HCT116 (cell line): ENCODE measurements at regions not wholly inside any gene's neighbourhood (a gene's known extent, or its start where the extent isn't known, plus 50 kb on each side); places are given as distances from the start of the nearest gene placed in this dataset.

Experiments
- ATAC-seq: fragments of 200-7000 bp; cut with Tn5 transposase; 2 replicates; pipeline ENCODE4 v1.9.1; 2020; ENCODE audit warnings: mild to moderate bottlenecking, moderate library complexity
- BruUV-seq: library from RNA; stranded (reverse); fragments of 400-500 nt; replicated peaks from 2 replicates; lab custom pipeline; 2021; lab: Mats Ljungman, UMichigan
- CTCF ChIA-PET: fragments of 300-600 bp; sonication (Branson Sonifier 250); formaldehyde crosslinking; loops from one replicate; lab custom pipeline; 2021; ENCODE audit warnings: antibody characterized with exemption; lab: Charles Lee
- POLR2A ChIA-PET: fragments of 300-600, 350-600 bp; sonication (Branson Sonifier 250); formaldehyde crosslinking; loops from one replicate; lab custom pipeline; 2021; ENCODE audit warnings: antibody characterized with exemption; lab: Charles Lee
- RAD21 ChIA-PET, 2 experiments: fragments of 300-600 bp; sonication (Branson Sonifier 250); formaldehyde crosslinking; loops; one replicate each; lab custom pipeline; 2023; ENCODE audit warnings: low total read pairs in 2 of 2; ENCODE audit not compliant: uncharacterized antibody in 2 of 2, unreplicated experiment in 2 of 2, low non-redundant PET in 1 of 2; lab: Charles Lee
- DNase-seq: peaks from one replicate; pipeline ENCODE4 v3.0.0-alpha.2; 2010; ENCODE audit warnings: low read depth, low spot score
- H2AFZ ChIP-seq: fragments of 200-600 bp; shearing (Covaris generic), sonication (generic); 2 replicates; pipeline ENCODE4 v1.6.1; 2017; ENCODE audit warnings: low read depth, mixed run types, mixed read lengths, antibody characterized with exemption, low read length; ENCODE audit not compliant: poor library complexity, severe bottlenecking
- H3K27ac ChIP-seq: 2 replicates; pipeline ENCODE4 v1.5.1; 2012; ENCODE audit warnings: low read depth, low read length
- H3K27me3 ChIP-seq: fragments of 200-600 bp; sonication (generic); 2 replicates; pipeline ENCODE4 v1.6.1; 2016; ENCODE audit warnings: mixed run types, low read length, mixed read lengths; ENCODE audit not compliant: insufficient read depth
- H3K36me3 ChIP-seq, 2 experiments: fragments of 200-500 bp in 1 of 2; fragments of 200-600 bp in 1 of 2; sonication (Bioruptor generic) in 1 of 2; sonication (generic) in 1 of 2; 2 replicates each; pipeline versions ENCODE4 v1.5.1 to v1.6.1; 2014 to 2016; ENCODE audit warnings: low read length in 2 of 2, inconsistent platforms in 1 of 2, mixed read lengths in 1 of 2, mixed run types in 1 of 2; ENCODE audit not compliant: insufficient read depth in 2 of 2, control insufficient read depth in 1 of 2
- H3K4me1 ChIP-seq, 2 experiments: fragments of 200-600 bp in 1 of 2; sonication (generic) in 1 of 2; 2 replicates each; pipeline versions ENCODE4 v1.5.1 to v1.6.1; 2012 to 2017; ENCODE audit warnings: low read length in 2 of 2, inconsistent platforms in 1 of 2, mild to moderate bottlenecking in 1 of 2, mixed read lengths in 1 of 2, mixed run types in 1 of 2, moderate library complexity in 1 of 2; ENCODE audit not compliant: insufficient read depth in 2 of 2, control insufficient read depth in 1 of 2
- H3K4me2 ChIP-seq: fragments of 200-600 bp; sonication (generic); 2 replicates; pipeline ENCODE4 v1.6.1; 2017; ENCODE audit warnings: mixed run types, low read length, mixed read lengths
- H3K4me3 ChIP-seq, 2 experiments: fragments of 200-600 bp in 1 of 2; sonication (generic) in 1 of 2; replicated peaks in 1 of 2; 2 replicates each; pipeline ENCODE4 v1.5.1; 2011 to 2016; ENCODE audit warnings: low read length in 2 of 2, control low read depth in 1 of 2, low read depth in 1 of 2, mild to moderate bottlenecking in 1 of 2, mixed read lengths in 1 of 2, mixed run types in 1 of 2
- H3K79me2 ChIP-seq: fragments of 200-600 bp; sonication (generic); 2 replicates; pipeline ENCODE4 v1.6.1; 2017; ENCODE audit warnings: mild to moderate bottlenecking, mixed run types, low read length, moderate library complexity, mixed read lengths; ENCODE audit not compliant: insufficient read depth
- H3K9ac ChIP-seq: fragments of 200-600 bp; sonication (generic); 2 replicates; pipeline ENCODE4 v1.6.1; 2016; ENCODE audit warnings: low read length, mixed read lengths
- H3K9me2 ChIP-seq: fragments of 200-600 bp; sonication (generic), shearing (Covaris generic); 2 replicates; pipeline ENCODE4 v1.6.1; 2017; ENCODE audit warnings: mixed run types, mild to moderate bottlenecking, moderate library complexity; ENCODE audit not compliant: insufficient read depth
- H3K9me3 ChIP-seq, 2 experiments: fragments of 200-500 bp in 1 of 2; fragments of 200-600 bp in 1 of 2; sonication (Bioruptor generic) in 1 of 2; sonication (generic) in 1 of 2; 2 replicates each; pipeline ENCODE4 v1.6.1; 2014 to 2017; ENCODE audit warnings: low read length in 2 of 2, mixed read lengths in 2 of 2, inconsistent platforms in 1 of 2, low read depth in 1 of 2, mild to moderate bottlenecking in 1 of 2, mixed run types in 1 of 2, moderate library complexity in 1 of 2; ENCODE audit not compliant: control insufficient read depth in 1 of 2, insufficient read depth in 1 of 2
- H4K20me1 ChIP-seq: fragments of 200-600 bp; sonication (generic), shearing (Covaris generic); 2 replicates; pipeline ENCODE4 v1.6.1; 2017; ENCODE audit warnings: mixed run types, mild to moderate bottlenecking, moderate library complexity; ENCODE audit not compliant: insufficient read depth
- CEBPB ChIP-seq: IDR thresholded peaks from 2 replicates; pipeline ENCODE4 v1.6.1; 2012; ENCODE audit warnings: low read depth
- CTCF ChIP-seq, 3 experiments: fragments of 200-600 bp in 1 of 3; sonication (generic) in 1 of 3; IDR thresholded peaks in 2 of 3; conservative IDR thresholded peaks in 1 of 3; 2 replicates each; pipeline ENCODE4 v1.5.1; 2012 to 2017; ENCODE audit warnings: low read depth in 2 of 3, low read length in 2 of 3, antibody characterized with exemption in 1 of 3, borderline replicate concordance in 1 of 3, control low read depth in 1 of 3, mild to moderate bottlenecking in 1 of 3, mixed read lengths in 1 of 3, mixed run types in 1 of 3, moderate library complexity in 1 of 3; ENCODE audit not compliant: insufficient read depth in 1 of 3
- EGR1 ChIP-seq: IDR thresholded peaks from 2 replicates; pipeline ENCODE4 v1.6.1; 2012; ENCODE audit warnings: low read depth
- ELF1 ChIP-seq: IDR thresholded peaks from 2 replicates; pipeline ENCODE4 v1.6.1; 2012; ENCODE audit warnings: low read depth, borderline replicate concordance
- EZH2 ChIP-seq: fragments of 200-600 bp; sonication (generic); IDR thresholded peaks from 2 replicates; pipeline ENCODE4 v1.6.1; 2017; ENCODE audit warnings: antibody characterized with exemption, mixed run types
- EZH2phosphoT487 ChIP-seq: fragments of 200-600 bp; IDR thresholded peaks from 2 replicates; pipeline ENCODE4 v1.6.1; 2018; ENCODE audit warnings: antibody characterized with exemption, borderline replicate concordance
- FOSL1 ChIP-seq: IDR thresholded peaks from 2 replicates; pipeline ENCODE4 v1.6.1; 2012; ENCODE audit warnings: low read depth
- JUND ChIP-seq: IDR thresholded peaks from 2 replicates; pipeline ENCODE4 v1.6.1; 2012
- MAX ChIP-seq: IDR thresholded peaks from 2 replicates; pipeline ENCODE4 v1.6.1; 2012
- POLR2A ChIP-seq: IDR thresholded peaks from 2 replicates; pipeline ENCODE4 v1.7.0; 2011; ENCODE audit warnings: borderline replicate concordance; ENCODE audit not compliant: insufficient read depth, insufficient read length; ENCODE audit errors: extremely low read depth
- POLR2AphosphoS5 ChIP-seq: IDR thresholded peaks from 2 replicates; pipeline ENCODE4 v1.6.1; 2011; ENCODE audit warnings: mild to moderate bottlenecking, low read depth, low read length, moderate library complexity
- SIN3A ChIP-seq: IDR thresholded peaks from 2 replicates; pipeline ENCODE4 v1.6.1; 2012; ENCODE audit warnings: low read depth
- SP1 ChIP-seq: IDR thresholded peaks from 2 replicates; pipeline ENCODE4 v1.6.1; 2012; ENCODE audit warnings: low read depth
- SRF ChIP-seq: IDR thresholded peaks from 2 replicates; pipeline ENCODE4 v1.6.1; 2012; ENCODE audit warnings: low read depth
- TCF7L2 ChIP-seq: IDR thresholded peaks from 2 replicates; pipeline ENCODE4 v1.7.0; 2011; ENCODE audit warnings: borderline replicate concordance, inconsistent platforms; ENCODE audit not compliant: insufficient read depth, insufficient read length; ENCODE audit errors: extremely low read depth
- YY1 ChIP-seq: IDR thresholded peaks from 2 replicates; pipeline ENCODE4 v1.6.1; 2011; ENCODE audit warnings: low read length, low read depth, moderate library complexity, mild to moderate bottlenecking; ENCODE audit not compliant: insufficient replicate concordance; ENCODE audit errors: extremely low read depth
- ZFX ChIP-seq: fragments of 450-650 bp; IDR thresholded peaks from 2 replicates; pipeline ENCODE4 v1.6.1; 2017
- ZNF274 ChIP-seq: fragments of 200-500 bp; sonication (Bioruptor generic); IDR thresholded peaks from 2 replicates; pipeline ENCODE4 v1.6.1; 2014; ENCODE audit warnings: mild to moderate bottlenecking, low read depth, low read length, inconsistent platforms
- intact Hi-C: fragments of 100-400 bp; cut with micrococcal nuclease; formaldehyde crosslinking; loops from 2 replicates; pipeline ENCODE4 v1.10.0; 2022
- TF ChIP-seq, protein P1 (sequence below): IDR thresholded peaks from 2 replicates; pipeline ENCODE4 v1.6.1; 2012; ENCODE audit warnings: low read depth
- TF ChIP-seq, protein P2 (sequence below): IDR thresholded peaks from 2 replicates; pipeline ENCODE4 v1.6.1; 2011; ENCODE audit warnings: mild to moderate bottlenecking, low read length, moderate library complexity; ENCODE audit not compliant: insufficient replicate concordance; ENCODE audit errors: extremely low read depth

GRCh38 chr14:82055515-82056115 lies 522.0 kb upstream of the SEL1L start:
- intact Hi-C loops, result no loop called here
- H3K4me2 ChIP-seq, result no peak overlapping the region
- no peak for DNase-seq
- H4K20me1 ChIP-seq, result no peaks in the 10 kb centered on the region
- no peak for TF ChIP-seq CTCF (IDR thresholded peaks at IDR 0.05 in 2 of 3, conservative IDR thresholded peaks at IDR 0.05 in 1 of 3; ENCODE audit: borderline replicate concordance in 1 of 3, insufficient read depth in 1 of 3, low read depth in 2 of 3, low read length in 2 of 3)
- TF ChIP-seq FOSL1, result no peak
- TF ChIP-seq, protein P1, sequence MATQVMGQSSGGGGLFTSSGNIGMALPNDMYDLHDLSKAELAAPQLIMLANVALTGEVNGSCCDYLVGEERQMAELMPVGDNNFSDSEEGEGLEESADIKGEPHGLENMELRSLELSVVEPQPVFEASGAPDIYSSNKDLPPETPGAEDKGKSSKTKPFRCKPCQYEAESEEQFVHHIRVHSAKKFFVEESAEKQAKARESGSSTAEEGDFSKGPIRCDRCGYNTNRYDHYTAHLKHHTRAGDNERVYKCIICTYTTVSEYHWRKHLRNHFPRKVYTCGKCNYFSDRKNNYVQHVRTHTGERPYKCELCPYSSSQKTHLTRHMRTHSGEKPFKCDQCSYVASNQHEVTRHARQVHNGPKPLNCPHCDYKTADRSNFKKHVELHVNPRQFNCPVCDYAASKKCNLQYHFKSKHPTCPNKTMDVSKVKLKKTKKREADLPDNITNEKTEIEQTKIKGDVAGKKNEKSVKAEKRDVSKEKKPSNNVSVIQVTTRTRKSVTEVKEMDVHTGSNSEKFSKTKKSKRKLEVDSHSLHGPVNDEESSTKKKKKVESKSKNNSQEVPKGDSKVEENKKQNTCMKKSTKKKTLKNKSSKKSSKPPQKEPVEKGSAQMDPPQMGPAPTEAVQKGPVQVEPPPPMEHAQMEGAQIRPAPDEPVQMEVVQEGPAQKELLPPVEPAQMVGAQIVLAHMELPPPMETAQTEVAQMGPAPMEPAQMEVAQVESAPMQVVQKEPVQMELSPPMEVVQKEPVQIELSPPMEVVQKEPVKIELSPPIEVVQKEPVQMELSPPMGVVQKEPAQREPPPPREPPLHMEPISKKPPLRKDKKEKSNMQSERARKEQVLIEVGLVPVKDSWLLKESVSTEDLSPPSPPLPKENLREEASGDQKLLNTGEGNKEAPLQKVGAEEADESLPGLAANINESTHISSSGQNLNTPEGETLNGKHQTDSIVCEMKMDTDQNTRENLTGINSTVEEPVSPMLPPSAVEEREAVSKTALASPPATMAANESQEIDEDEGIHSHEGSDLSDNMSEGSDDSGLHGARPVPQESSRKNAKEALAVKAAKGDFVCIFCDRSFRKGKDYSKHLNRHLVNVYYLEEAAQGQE, result no peak
- TF ChIP-seq, protein P2, sequence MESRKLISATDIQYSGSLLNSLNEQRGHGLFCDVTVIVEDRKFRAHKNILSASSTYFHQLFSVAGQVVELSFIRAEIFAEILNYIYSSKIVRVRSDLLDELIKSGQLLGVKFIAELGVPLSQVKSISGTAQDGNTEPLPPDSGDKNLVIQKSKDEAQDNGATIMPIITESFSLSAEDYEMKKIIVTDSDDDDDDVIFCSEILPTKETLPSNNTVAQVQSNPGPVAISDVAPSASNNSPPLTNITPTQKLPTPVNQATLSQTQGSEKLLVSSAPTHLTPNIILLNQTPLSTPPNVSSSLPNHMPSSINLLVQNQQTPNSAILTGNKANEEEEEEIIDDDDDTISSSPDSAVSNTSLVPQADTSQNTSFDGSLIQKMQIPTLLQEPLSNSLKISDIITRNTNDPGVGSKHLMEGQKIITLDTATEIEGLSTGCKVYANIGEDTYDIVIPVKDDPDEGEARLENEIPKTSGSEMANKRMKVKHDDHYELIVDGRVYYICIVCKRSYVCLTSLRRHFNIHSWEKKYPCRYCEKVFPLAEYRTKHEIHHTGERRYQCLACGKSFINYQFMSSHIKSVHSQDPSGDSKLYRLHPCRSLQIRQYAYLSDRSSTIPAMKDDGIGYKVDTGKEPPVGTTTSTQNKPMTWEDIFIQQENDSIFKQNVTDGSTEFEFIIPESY, result no peak
- TF ChIP-seq JUND, result no peak
- no peak for TF ChIP-seq TCF7L2
- no peak for TF ChIP-seq EZH2phosphoT487
- no peak for TF ChIP-seq POLR2AphosphoS5
- TF ChIP-seq EGR1, result no peak
- TF ChIP-seq SRF, result no peak
- no peak for TF ChIP-seq SIN3A
- TF ChIP-seq EZH2, result no peak
- no peak for TF ChIP-seq CEBPB
- TF ChIP-seq ZNF274, result no peak
- no peak for TF ChIP-seq ZFX
- TF ChIP-seq ELF1, result no peak
- TF ChIP-seq MAX, result no peak
- no peak for TF ChIP-seq POLR2A
- TF ChIP-seq YY1, result no peak
- no peak for TF ChIP-seq SP1
- ChIA-PET RAD21 (no interaction called here), POLR2A (no interaction called here), CTCF (no interaction called here)
- no peak overlapping the region for H3K9ac ChIP-seq
- H3K4me3 ChIP-seq, result no peak overlapping the region
- H3K79me2 ChIP-seq, result no peaks in the 10 kb centered on the region
- BruUV-seq, result no TSS peak
- no peak overlapping the region for H3K27ac ChIP-seq
- no peaks in the 10 kb centered on the region for H3K27me3 ChIP-seq
- ATAC-seq, result no peak
- no peaks in the 10 kb centered on the region for H3K36me3 ChIP-seq
- no peaks in the 10 kb centered on the region for H3K4me1 ChIP-seq
- H3K9me2 ChIP-seq, result no peaks in the 10 kb centered on the region
- no peak overlapping the region for H2AFZ ChIP-seq
- peaks cover 0 to 35% of the 10 kb centered on the region in 2 experiments; a peak in 2 of 4 replicates for H3K9me3 ChIP-seq
